ENCODE measurements at regions not wholly inside any gene's neighbourhood (a gene's known extent, or its start where the extent isn't known, plus 50 kb on each side); places are given as distances from the start of the nearest gene placed in this dataset.

- H3K4me3 Mint-ChIP-seq, result no peak overlapping the region
- Histone ChIP-seq H3K79me2 (ENCODE audit: low read depth) (no peaks in the 10 kb centered on the region), H3K27me3 (no peaks in the 10 kb centered on the region), H3K4me3 (no peak overlapping the region), H3K36me3 (no peaks in the 10 kb centered on the region), H3K9ac (no peak overlapping the region), H3F3A (ENCODE audit: low read depth) (no peaks in the 10 kb centered on the region), H3K9me3 (ENCODE audit: low read depth) (no peaks in the 10 kb centered on the region), H4K20me1 (ENCODE audit: low read depth) (no peaks in the 10 kb centered on the region), H2AFZ (replicated peaks) (peak overlapping the region; percentile 61), H3K4me1 (no peaks in the 10 kb centered on the region), H3K4me2 (no peak overlapping the region), H3K27ac (no peak overlapping the region)
- no peak for DNase-seq (ENCODE audit: low spot score)
- no peaks in the 10 kb centered on the region for H3K4me1 Mint-ChIP-seq
- no peaks in the 10 kb centered on the region for H3K9me3 Mint-ChIP-seq
- no peak overlapping the region for H3K27ac Mint-ChIP-seq
- no peaks in the 10 kb centered on the region for H3K27me3 Mint-ChIP-seq (ENCODE audit: insufficient read depth, low read depth)
- no peaks in the 10 kb centered on the region for H3K36me3 Mint-ChIP-seq
- no peak for TF ChIP-seq CTCF (IDR thresholded peaks at IDR 0.05)
- no peak for TF ChIP-seq EZH2phosphoT487 (IDR thresholded peaks at IDR 0.05)
- TF ChIP-seq EZH2 (IDR thresholded peaks at IDR 0.05), result no peak
These were observed 723.4 kb downstream of the ZPLD1 start for GRCh38 chr3:103158183-103158582.

DNA sequence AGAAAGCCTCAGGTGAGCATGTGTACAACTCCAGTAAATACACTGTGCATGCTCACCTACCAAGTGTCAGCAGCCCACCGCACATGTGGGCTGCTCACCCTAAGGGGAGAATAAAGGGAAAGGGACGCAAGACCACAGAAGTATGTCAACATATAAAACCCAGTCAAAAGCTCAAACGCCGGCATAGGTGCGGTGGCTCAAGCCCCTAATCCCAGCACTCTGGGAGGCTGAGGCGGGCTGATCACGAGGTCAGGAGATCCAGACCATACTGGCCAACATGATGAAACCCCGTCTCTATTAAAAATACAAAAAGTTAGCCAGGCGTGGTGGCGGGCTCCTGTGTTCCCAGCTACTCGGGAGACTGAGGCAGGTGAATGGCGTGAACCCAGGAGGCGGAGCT is 732.1 kb downstream of the ZPLD1 start:
- Mint-ChIP-seq H3K4me3 (no peak overlapping the region), H3K27me3 (ENCODE audit: insufficient read depth, low read depth) (peaks cover 3% of the 10 kb centered on the region), H3K36me3 (no peaks in the 10 kb centered on the region), H3K9me3 (no peaks in the 10 kb centered on the region), H3K4me1 (no peaks in the 10 kb centered on the region), H3K27ac (no peak overlapping the region)
- TF ChIP-seq CTCF (IDR thresholded peaks at IDR 0.05) (no peak), EZH2phosphoT487 (IDR thresholded peaks at IDR 0.05) (no peak), EZH2 (IDR thresholded peaks at IDR 0.05) (no peak)
- Histone ChIP-seq H3K4me3 (no peak overlapping the region), H3K36me3 (no peaks in the 10 kb centered on the region), H3K4me1 (no peaks in the 10 kb centered on the region), H4K20me1 (ENCODE audit: low read depth) (no peaks in the 10 kb centered on the region), H3K9ac (no peak overlapping the region), H3K27ac (no peak overlapping the region), H3F3A (ENCODE audit: low read depth) (no peaks in the 10 kb centered on the region), H2AFZ (replicated peaks) (no peak overlapping the region), H3K4me2 (no peak overlapping the region), H3K79me2 (ENCODE audit: low read depth) (no peaks in the 10 kb centered on the region), H3K27me3 (no peaks in the 10 kb centered on the region), H3K9me3 (ENCODE audit: low read depth) (no peaks in the 10 kb centered on the region)
- no peak for DNase-seq (ENCODE audit: low spot score)

DNA sequence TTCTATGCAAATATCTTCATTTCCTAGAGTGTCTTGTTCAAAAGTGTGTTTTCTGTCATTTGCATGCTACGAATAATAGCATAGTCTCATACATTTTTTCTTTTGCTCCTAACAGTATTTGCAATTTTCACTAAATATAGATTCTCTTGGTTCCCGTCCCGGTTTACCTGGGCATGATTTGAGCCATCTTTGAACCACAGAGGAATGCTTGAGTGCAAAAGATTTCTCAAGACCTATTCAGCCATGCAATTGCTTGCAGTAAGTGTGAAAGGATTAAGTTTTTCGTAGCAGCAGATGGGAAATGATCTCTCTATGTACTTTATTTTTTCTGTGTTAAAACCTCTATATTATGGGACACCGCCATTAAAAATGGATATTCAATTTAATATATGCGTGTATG is 733.0 kb downstream of the ZPLD1 start:
- H3K4me1 Mint-ChIP-seq, result no peaks in the 10 kb centered on the region
- H3K27me3 Mint-ChIP-seq (ENCODE audit: insufficient read depth, low read depth), result peaks cover 3% of the 10 kb centered on the region
- DNase-seq (ENCODE audit: low spot score), result no peak
- Histone ChIP-seq H3K4me1 (no peaks in the 10 kb centered on the region), H3K9ac (no peak overlapping the region), H2AFZ (replicated peaks) (no peak overlapping the region), H3K27me3 (no peaks in the 10 kb centered on the region), H3K27ac (no peak overlapping the region), H4K20me1 (ENCODE audit: low read depth) (no peaks in the 10 kb centered on the region), H3K36me3 (no peaks in the 10 kb centered on the region), H3K79me2 (ENCODE audit: low read depth) (no peaks in the 10 kb centered on the region), H3K9me3 (ENCODE audit: low read depth) (no peaks in the 10 kb centered on the region), H3K4me2 (no peak overlapping the region), H3K4me3 (no peak overlapping the region), H3F3A (ENCODE audit: low read depth) (no peaks in the 10 kb centered on the region)
- H3K36me3 Mint-ChIP-seq, result no peaks in the 10 kb centered on the region
- no peak overlapping the region for H3K27ac Mint-ChIP-seq
- H3K4me3 Mint-ChIP-seq, result no peak overlapping the region
- H3K9me3 Mint-ChIP-seq, result no peaks in the 10 kb centered on the region
- no peak for TF ChIP-seq CTCF (IDR thresholded peaks at IDR 0.05)
- TF ChIP-seq EZH2phosphoT487 (IDR thresholded peaks at IDR 0.05), result no peak
- no peak for TF ChIP-seq EZH2 (IDR thresholded peaks at IDR 0.05)

GRCh38 chr3:103169289-103169688 is 734.5 kb downstream of the ZPLD1 start:
- no peaks in the 10 kb centered on the region for H3F3A ChIP-seq (ENCODE audit: low read depth)
- H3K9ac ChIP-seq, result no peak overlapping the region
- H3K36me3 ChIP-seq, result no peaks in the 10 kb centered on the region
- no peak for TF ChIP-seq CTCF (IDR thresholded peaks at IDR 0.05)
- no peak for TF ChIP-seq EZH2 (IDR thresholded peaks at IDR 0.05)
- no peak for TF ChIP-seq EZH2phosphoT487 (IDR thresholded peaks at IDR 0.05)
- Mint-ChIP-seq H3K4me1 (no peaks in the 10 kb centered on the region), H3K27me3 (ENCODE audit: insufficient read depth, low read depth) (peaks cover 3% of the 10 kb centered on the region), H3K36me3 (no peaks in the 10 kb centered on the region), H3K4me3 (no peak overlapping the region), H3K9me3 (no peaks in the 10 kb centered on the region), H3K27ac (no peak overlapping the region)
- H3K4me3 ChIP-seq, result no peak overlapping the region
- no peaks in the 10 kb centered on the region for H3K27me3 ChIP-seq
- no peak overlapping the region for H2AFZ ChIP-seq (replicated peaks)
- no peak overlapping the region for H3K4me2 ChIP-seq
- no peak for DNase-seq (ENCODE audit: low spot score)
- H3K79me2 ChIP-seq (ENCODE audit: low read depth), result no peaks in the 10 kb centered on the region
- no peaks in the 10 kb centered on the region for H4K20me1 ChIP-seq (ENCODE audit: low read depth)
- H3K4me1 ChIP-seq, result no peaks in the 10 kb centered on the region
- no peak overlapping the region for H3K27ac ChIP-seq
- no peaks in the 10 kb centered on the region for H3K9me3 ChIP-seq (ENCODE audit: low read depth)

Measured in neural progenitor cell (in vitro differentiated cells).